ENCODE measurements at regions not wholly inside any gene's neighbourhood (a gene's known extent, or its start where the extent isn't known, plus 50 kb on each side); places are given as distances from the start of the nearest gene placed in this dataset.

DNA sequence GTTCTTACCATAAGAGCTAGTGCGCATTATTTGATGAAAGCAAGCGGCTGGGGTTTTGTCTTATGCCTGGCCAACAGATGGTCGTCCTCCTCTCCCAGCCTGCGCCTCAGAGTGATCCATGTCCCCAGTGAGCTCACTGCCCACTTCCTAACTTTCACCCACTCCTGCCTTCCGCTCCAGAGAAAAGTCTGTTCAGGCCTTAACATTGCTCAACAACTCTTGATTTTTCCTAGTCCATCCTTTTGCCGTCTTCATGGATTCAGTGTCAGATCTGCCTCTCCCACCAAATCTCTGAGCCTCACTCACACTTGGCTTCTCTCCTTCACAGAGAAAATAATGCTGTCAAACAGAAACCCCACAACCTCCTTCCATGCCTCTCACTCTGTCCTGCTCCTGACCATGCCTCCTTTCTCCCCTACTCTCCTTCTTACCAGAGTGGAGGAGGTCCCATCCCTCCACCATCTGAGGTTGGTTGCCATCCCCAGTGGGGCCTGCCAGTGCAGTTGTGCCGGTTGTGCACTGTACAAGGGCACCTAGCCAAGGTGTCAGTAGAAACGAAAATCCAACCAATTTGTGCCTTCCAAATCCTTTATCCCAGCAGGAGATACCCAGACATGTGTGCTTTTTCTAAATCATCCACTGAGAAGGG, 58.9 kb upstream of the SRSF6 start:
- Histone ChIP-seq H3K4me1 (ENCODE audit: control insufficient read depth in 2 of 2, insufficient read depth in 2 of 2, low read length in 2 of 2) (no peaks in the 10 kb centered on the region), H4K20me1 (ENCODE audit: control insufficient read depth, insufficient read depth, low read length, poor library complexity, severe bottlenecking) (no peaks in the 10 kb centered on the region), H3K4me2 (replicated peaks; ENCODE audit: low read depth, low read length, poor library complexity, severe bottlenecking) (no peak overlapping the region), H2AFZ (ENCODE audit: insufficient read depth, low read depth, low read length, poor library complexity, severe bottlenecking) (no peak overlapping the region), H3K36me3 (replicated peaks in 1 of 2; ENCODE audit: control extremely low read depth in 1 of 2, control insufficient read depth in 1 of 2, extremely low read depth in 1 of 2, insufficient read depth in 2 of 2, low read length in 1 of 2) (no peaks in the 10 kb centered on the region), H3K9me3 (ENCODE audit: control extremely low read depth in 1 of 3, control insufficient read depth in 2 of 3, insufficient read depth in 1 of 3, low read length in 2 of 3) (peaks cover 0 to 4% (median 1%) of the 10 kb centered on the region in 3 donors), H3K27ac (ENCODE audit: low read length in 2 of 2) (no peak overlapping the region), H3K79me2 (ENCODE audit: control insufficient read depth, insufficient read depth, low read length) (no peaks in the 10 kb centered on the region), H3K27me3 (replicated peaks in 1 of 4; ENCODE audit: control extremely low read depth in 1 of 4, control insufficient read depth in 3 of 4, insufficient read depth in 4 of 4, low read length in 3 of 4) (no peaks in the 10 kb centered on the region), H3K9ac (ENCODE audit: low read length) (no peak overlapping the region), H3K4me3 (ENCODE audit: control extremely low read depth in 1 of 5, extremely low read depth in 1 of 5, insufficient read depth in 1 of 5, low read depth in 2 of 5, low read length in 4 of 5) (no peak overlapping the region)
- intact Hi-C loops (cut with micrococcal nuclease): no loop called here
- no peaks in the 10 kb centered on the region for H3K4me1 Mint-ChIP-seq
- H3K9me3 Mint-ChIP-seq (ENCODE audit: insufficient read depth): peaks cover 2% of the 10 kb centered on the region
- WGBS (ENCODE audit: insufficient coverage): 90% methylated on average over 8 of the region's 8 CpGs
- no peak for DNase-seq
- no peak for ATAC-seq (ENCODE audit: low read depth)
- CTCF ChIA-PET: interaction anchor here (0.7 kb wide), 1 partner anchor 537 kb away, joined by 3 read pairs; no protein-coding TSS in a partner anchor
- H3K27ac Mint-ChIP-seq: no peak overlapping the region
- POLR2A ChIA-PET: no interaction called here
- no peak overlapping the region for H3K4me3 Mint-ChIP-seq
- no peaks in the 10 kb centered on the region for H3K27me3 Mint-ChIP-seq
- no peak for TF ChIP-seq EZH2 (IDR thresholded peaks at IDR 0.05; ENCODE audit: borderline replicate concordance, insufficient read depth, low read depth, low read length, poor library complexity, severe bottlenecking)
- TF ChIP-seq, protein P1, sequence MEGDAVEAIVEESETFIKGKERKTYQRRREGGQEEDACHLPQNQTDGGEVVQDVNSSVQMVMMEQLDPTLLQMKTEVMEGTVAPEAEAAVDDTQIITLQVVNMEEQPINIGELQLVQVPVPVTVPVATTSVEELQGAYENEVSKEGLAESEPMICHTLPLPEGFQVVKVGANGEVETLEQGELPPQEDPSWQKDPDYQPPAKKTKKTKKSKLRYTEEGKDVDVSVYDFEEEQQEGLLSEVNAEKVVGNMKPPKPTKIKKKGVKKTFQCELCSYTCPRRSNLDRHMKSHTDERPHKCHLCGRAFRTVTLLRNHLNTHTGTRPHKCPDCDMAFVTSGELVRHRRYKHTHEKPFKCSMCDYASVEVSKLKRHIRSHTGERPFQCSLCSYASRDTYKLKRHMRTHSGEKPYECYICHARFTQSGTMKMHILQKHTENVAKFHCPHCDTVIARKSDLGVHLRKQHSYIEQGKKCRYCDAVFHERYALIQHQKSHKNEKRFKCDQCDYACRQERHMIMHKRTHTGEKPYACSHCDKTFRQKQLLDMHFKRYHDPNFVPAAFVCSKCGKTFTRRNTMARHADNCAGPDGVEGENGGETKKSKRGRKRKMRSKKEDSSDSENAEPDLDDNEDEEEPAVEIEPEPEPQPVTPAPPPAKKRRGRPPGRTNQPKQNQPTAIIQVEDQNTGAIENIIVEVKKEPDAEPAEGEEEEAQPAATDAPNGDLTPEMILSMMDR (IDR thresholded peaks at IDR 0.05): no peak

DNA sequence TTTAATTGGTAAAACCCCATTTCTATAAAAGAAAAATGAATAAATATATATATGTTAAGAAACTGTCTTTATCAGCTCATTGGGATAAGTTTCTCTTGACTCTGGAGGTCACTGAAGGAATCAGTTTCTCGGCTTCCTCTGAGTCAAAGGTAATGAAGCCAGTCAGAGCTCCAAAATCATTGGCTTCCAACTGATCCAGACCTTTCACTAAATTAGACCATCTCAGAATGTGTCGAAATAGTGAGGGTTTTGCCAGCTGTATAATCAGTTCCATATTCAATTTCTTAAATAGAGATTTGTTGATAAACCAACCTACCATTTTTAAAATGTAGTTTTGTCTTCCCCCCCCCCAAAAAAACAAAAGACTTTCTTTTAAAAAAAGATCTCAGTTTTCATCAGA, 60.5 kb upstream of the SRSF6 start:
- ATAC-seq (ENCODE audit: low read depth) (no peak), DNase-seq (no peak)
- no peak overlapping the region for H3K27ac ChIP-seq (ENCODE audit: low read length in 2 of 2)
- Mint-ChIP-seq H3K4me3 (no peak overlapping the region), H3K9me3 (ENCODE audit: insufficient read depth) (peaks cover 3% of the 10 kb centered on the region), H3K27me3 (peaks cover 6% of the 10 kb centered on the region), H3K4me1 (no peaks in the 10 kb centered on the region), H3K27ac (no peak overlapping the region)
- intact Hi-C loops (cut with micrococcal nuclease): no loop called here
- no peaks in the 10 kb centered on the region for H4K20me1 ChIP-seq (ENCODE audit: control insufficient read depth, insufficient read depth, low read length, poor library complexity, severe bottlenecking)
- TF ChIP-seq, protein P1 (IDR thresholded peaks at IDR 0.05): no peak
- TF ChIP-seq EZH2 (IDR thresholded peaks at IDR 0.05; ENCODE audit: borderline replicate concordance, insufficient read depth, low read depth, low read length, poor library complexity, severe bottlenecking): no peak
- H3K4me1 ChIP-seq (ENCODE audit: control insufficient read depth in 2 of 2, insufficient read depth in 2 of 2, low read length in 2 of 2): no peaks in the 10 kb centered on the region
- no peak overlapping the region for H3K9ac ChIP-seq (ENCODE audit: low read length)
- CTCF ChIA-PET: no interaction called here
- peaks cover 0 to 7% (median 0%) of the 10 kb centered on the region in 4 experiments for H3K27me3 ChIP-seq (replicated peaks in 1 of 4; ENCODE audit: control extremely low read depth in 1 of 4, control insufficient read depth in 3 of 4, insufficient read depth in 4 of 4, low read length in 3 of 4)
- no peaks in the 10 kb centered on the region for H3K36me3 ChIP-seq (replicated peaks in 1 of 2; ENCODE audit: control extremely low read depth in 1 of 2, control insufficient read depth in 1 of 2, extremely low read depth in 1 of 2, insufficient read depth in 2 of 2, low read length in 1 of 2)
- no peak overlapping the region for H2AFZ ChIP-seq (ENCODE audit: insufficient read depth, low read depth, low read length, poor library complexity, severe bottlenecking)
- peaks cover 0 to 6% (median 4%) of the 10 kb centered on the region in 3 donors for H3K9me3 ChIP-seq (ENCODE audit: control extremely low read depth in 1 of 3, control insufficient read depth in 2 of 3, insufficient read depth in 1 of 3, low read length in 2 of 3)
- no CpG with 5 or more reads among the region's 2 CpGs for whole genome bisulfite sequencing (ENCODE audit: insufficient coverage)
- POLR2A ChIA-PET: interaction anchor here (0.7 kb wide), 1 partner anchor 79 kb away, joined by 4 read pairs; no protein-coding TSS in a partner anchor
- no peak overlapping the region for H3K4me2 ChIP-seq (replicated peaks; ENCODE audit: low read depth, low read length, poor library complexity, severe bottlenecking)
- H3K79me2 ChIP-seq (ENCODE audit: control insufficient read depth, insufficient read depth, low read length): no peaks in the 10 kb centered on the region
- no peak overlapping the region for H3K4me3 ChIP-seq (ENCODE audit: control extremely low read depth in 1 of 5, extremely low read depth in 1 of 5, insufficient read depth in 1 of 5, low read depth in 2 of 5, low read length in 4 of 5)

All from B cell (primary cell).